ENCODE measurements at regions not wholly inside any gene's neighbourhood (a gene's known extent, or its start where the extent isn't known, plus 50 kb on each side); places are given as distances from the start of the nearest gene placed in this dataset.
"Not testable (repeated sequence)": the region's sequence is repeated elsewhere in the genome, so short reads cannot be mapped to it uniquely, and the experiment has no call there.

GRCh38 chr3:27625864-27626263 is 96.3 kb downstream of the EOMES start:
- no peak for DNase-seq (ENCODE audit: low spot score)
- intact Hi-C loops (cut with micrococcal nuclease), result no loop called here
- peaks cover 4% of the 10 kb centered on the region for H3K36me3 Mint-ChIP-seq (ENCODE audit: low read depth)
- no peak overlapping the region for H3K27ac Mint-ChIP-seq
- peaks cover under 1% of the 10 kb centered on the region for H3K27me3 Mint-ChIP-seq (ENCODE audit: insufficient read depth)
- peaks cover 36% of the 10 kb centered on the region for H3K4me1 Mint-ChIP-seq (ENCODE audit: low read depth)
- no peak overlapping the region for H3K4me3 Mint-ChIP-seq
- H3K9me3 Mint-ChIP-seq, result peaks cover 5% of the 10 kb centered on the region

- Mint-ChIP-seq H3K9me3 (peaks cover 5% of the 10 kb centered on the region), H3K27ac (no peak overlapping the region), H3K4me1 (ENCODE audit: low read depth) (peaks cover 24% of the 10 kb centered on the region), H3K27me3 (ENCODE audit: insufficient read depth) (peaks cover 2% of the 10 kb centered on the region), H3K36me3 (ENCODE audit: low read depth) (peaks cover 4% of the 10 kb centered on the region), H3K4me3 (no peak overlapping the region)
- DNase-seq (ENCODE audit: low spot score), result no peak
- intact Hi-C loops (cut with micrococcal nuclease), result no loop called here
These were observed 98.9 kb downstream of the EOMES start for GRCh38 chr3:27623085-27623753.

GRCh38 chr3:27617552-27617951 is 104.6 kb downstream of the EOMES start:
- Mint-ChIP-seq H3K27ac (no peak overlapping the region), H3K9me3 (peaks cover 14% of the 10 kb centered on the region), H3K4me3 (no peak overlapping the region), H3K4me1 (ENCODE audit: low read depth) (no peaks in the 10 kb centered on the region), H3K36me3 (ENCODE audit: low read depth) (peaks cover under 1% of the 10 kb centered on the region), H3K27me3 (ENCODE audit: insufficient read depth) (peaks cover 5% of the 10 kb centered on the region)
- DNase-seq (ENCODE audit: low spot score), result no peak
- intact Hi-C loops (cut with micrococcal nuclease), result no loop called here

GRCh38 chr3:27616031-27616430 is 106.1 kb downstream of the EOMES start:
- H3K36me3 Mint-ChIP-seq (ENCODE audit: low read depth), result no peaks in the 10 kb centered on the region
- H3K27me3 Mint-ChIP-seq (ENCODE audit: insufficient read depth), result peaks cover 5% of the 10 kb centered on the region

GRCh38 chr3:27615555-27615954 is 106.6 kb downstream of the EOMES start:
- Mint-ChIP-seq H3K27me3 (ENCODE audit: insufficient read depth) (peaks cover 2% of the 10 kb centered on the region), H3K4me1 (ENCODE audit: low read depth) (no peaks in the 10 kb centered on the region), H3K27ac (no peak overlapping the region), H3K36me3 (ENCODE audit: low read depth) (no peaks in the 10 kb centered on the region), H3K9me3 (peaks cover 13% of the 10 kb centered on the region), H3K4me3 (no peak overlapping the region)
- no peak for DNase-seq (ENCODE audit: low spot score)
- intact Hi-C loops (cut with micrococcal nuclease), result no loop called here

More at GRCh38 chr3:27616031-27616430, 106.1 kb downstream of the EOMES start:
- Mint-ChIP-seq H3K4me3 (no peak overlapping the region), H3K4me1 (ENCODE audit: low read depth) (no peaks in the 10 kb centered on the region), H3K9me3 (peaks cover 13% of the 10 kb centered on the region), H3K27ac (no peak overlapping the region)
- DNase-seq (ENCODE audit: low spot score), result no peak
- intact Hi-C loops (cut with micrococcal nuclease), result no loop called here

- H3K36me3 Mint-ChIP-seq (ENCODE audit: low read depth), result peaks cover 3% of the 10 kb centered on the region
- H3K4me1 Mint-ChIP-seq (ENCODE audit: low read depth), result no peaks in the 10 kb centered on the region
- no peak for DNase-seq (ENCODE audit: low spot score)
- H3K27ac Mint-ChIP-seq, result no peak overlapping the region
- peaks cover 17% of the 10 kb centered on the region for H3K9me3 Mint-ChIP-seq
- H3K27me3 Mint-ChIP-seq (ENCODE audit: insufficient read depth), result peaks cover 2% of the 10 kb centered on the region
- intact Hi-C loops (cut with micrococcal nuclease), result no loop called here
- no peak overlapping the region for H3K4me3 Mint-ChIP-seq
These were observed 107.5 kb downstream of the EOMES start for GRCh38 chr3:27614592-27614991.

GRCh38 chr3:27613846-27614500 is 108.2 kb downstream of the EOMES start:
- Mint-ChIP-seq H3K27ac (no peak overlapping the region), H3K36me3 (ENCODE audit: low read depth) (peaks cover 3% of the 10 kb centered on the region), H3K27me3 (ENCODE audit: insufficient read depth) (peaks cover 2% of the 10 kb centered on the region), H3K4me3 (no peak overlapping the region), H3K9me3 (peaks cover 17% of the 10 kb centered on the region), H3K4me1 (ENCODE audit: low read depth) (no peaks in the 10 kb centered on the region)
- DNase-seq (ENCODE audit: low spot score), result no peak
- intact Hi-C loops (cut with micrococcal nuclease), result no loop called here

GRCh38 chr3:27610800-27611525 is 111.2 kb downstream of the EOMES start:
- Mint-ChIP-seq H3K4me1 (ENCODE audit: low read depth) (no peaks in the 10 kb centered on the region), H3K9me3 (peaks cover 17% of the 10 kb centered on the region), H3K27me3 (ENCODE audit: insufficient read depth) (peaks cover 2% of the 10 kb centered on the region), H3K4me3 (no peak overlapping the region), H3K36me3 (ENCODE audit: low read depth) (peaks cover 3% of the 10 kb centered on the region), H3K27ac (no peak overlapping the region)
- intact Hi-C loops (cut with micrococcal nuclease), result no loop called here
- DNase-seq (ENCODE audit: low spot score), result no peak

- H3K36me3 Mint-ChIP-seq (ENCODE audit: low read depth), result peaks cover 3% of the 10 kb centered on the region
- H3K27me3 Mint-ChIP-seq (ENCODE audit: insufficient read depth), result no peaks in the 10 kb centered on the region
- H3K9me3 Mint-ChIP-seq, result peaks cover 3% of the 10 kb centered on the region
- intact Hi-C loops (cut with micrococcal nuclease), result no loop called here
- no peak overlapping the region for H3K27ac Mint-ChIP-seq
- no peak for DNase-seq (ENCODE audit: low spot score)
- H3K4me1 Mint-ChIP-seq (ENCODE audit: low read depth), result no peaks in the 10 kb centered on the region
- no peak overlapping the region for H3K4me3 Mint-ChIP-seq
These were observed 114.8 kb downstream of the EOMES start for GRCh38 chr3:27607370-27607769.

GRCh38 chr3:27606537-27606936 is 115.6 kb downstream of the EOMES start:
- Mint-ChIP-seq H3K9me3 (peaks cover 3% of the 10 kb centered on the region), H3K4me1 (ENCODE audit: low read depth) (no peaks in the 10 kb centered on the region), H3K36me3 (ENCODE audit: low read depth) (peaks cover 5% of the 10 kb centered on the region), H3K4me3 (no peak overlapping the region), H3K27me3 (ENCODE audit: insufficient read depth) (no peaks in the 10 kb centered on the region), H3K27ac (no peak overlapping the region)
- intact Hi-C loops (cut with micrococcal nuclease), result no loop called here
- no peak for DNase-seq (ENCODE audit: low spot score)

GRCh38 chr3:27601311-27601710 is 117.1 kb upstream of the SLC4A7 start:
- intact Hi-C loops (cut with micrococcal nuclease); DNase-seq (ENCODE audit: low spot score); H3K27ac Mint-ChIP-seq; H3K4me3 Mint-ChIP-seq; H3K4me1 Mint-ChIP-seq (ENCODE audit: low read depth); H3K36me3 Mint-ChIP-seq (ENCODE audit: low read depth); H3K9me3 Mint-ChIP-seq; H3K27me3 Mint-ChIP-seq (ENCODE audit: insufficient read depth): not testable (repeated sequence)

- H3K27ac Mint-ChIP-seq; H3K4me1 Mint-ChIP-seq (ENCODE audit: low read depth); intact Hi-C loops (cut with micrococcal nuclease); H3K36me3 Mint-ChIP-seq (ENCODE audit: low read depth); DNase-seq (ENCODE audit: low spot score); H3K4me3 Mint-ChIP-seq; H3K27me3 Mint-ChIP-seq (ENCODE audit: insufficient read depth); H3K9me3 Mint-ChIP-seq: not testable (repeated sequence)
These were observed 115.6 kb upstream of the SLC4A7 start for GRCh38 chr3:27599741-27600140.

GRCh38 chr3:27596921-27597320 is 112.7 kb upstream of the SLC4A7 start:
- H3K27me3 Mint-ChIP-seq (ENCODE audit: insufficient read depth), result no peaks in the 10 kb centered on the region
- no peak overlapping the region for H3K27ac Mint-ChIP-seq
- intact Hi-C loops (cut with micrococcal nuclease), result no loop called here
- peaks cover 1% of the 10 kb centered on the region for H3K9me3 Mint-ChIP-seq
- peaks cover under 1% of the 10 kb centered on the region for H3K36me3 Mint-ChIP-seq (ENCODE audit: low read depth)
- DNase-seq (ENCODE audit: low spot score), result no peak
- no peak overlapping the region for H3K4me3 Mint-ChIP-seq
- peaks cover 10% of the 10 kb centered on the region for H3K4me1 Mint-ChIP-seq (ENCODE audit: low read depth)
